A204.1 (cell line): ENCODE measurements at regions not wholly inside any gene's neighbourhood (a gene's known extent, or its start where the extent isn't known, plus 50 kb on each side); places are given as distances from the start of the nearest gene placed in this dataset.

Experiments
- FAIRE-seq: peaks from 2 replicates; lab custom pipeline; 2012; peaks lifted over from hg19 to GRCh38; lab: Jason Lieb, UNC

- no peak for FAIRE-seq
Observed at GRCh38 chr15:95567686-95568085, 762.8 kb upstream of the NR2F2 start.

- FAIRE-seq: no peak
Observed at GRCh38 chr15:95574053-95574452, 756.4 kb upstream of the NR2F2 start.

GRCh38 chr15:95577927-95578326 lies 752.6 kb upstream of the NR2F2 start:
- no peak for FAIRE-seq

- FAIRE-seq: no peak
Observed at GRCh38 chr15:95580121-95580520, 750.4 kb upstream of the NR2F2 start.

- no peak for FAIRE-seq
Observed at GRCh38 chr15:95581595-95581994, 748.9 kb upstream of the NR2F2 start.

- FAIRE-seq: no peak
Observed at GRCh38 chr15:95584088-95584487, 746.4 kb upstream of the NR2F2 start.

DNA sequence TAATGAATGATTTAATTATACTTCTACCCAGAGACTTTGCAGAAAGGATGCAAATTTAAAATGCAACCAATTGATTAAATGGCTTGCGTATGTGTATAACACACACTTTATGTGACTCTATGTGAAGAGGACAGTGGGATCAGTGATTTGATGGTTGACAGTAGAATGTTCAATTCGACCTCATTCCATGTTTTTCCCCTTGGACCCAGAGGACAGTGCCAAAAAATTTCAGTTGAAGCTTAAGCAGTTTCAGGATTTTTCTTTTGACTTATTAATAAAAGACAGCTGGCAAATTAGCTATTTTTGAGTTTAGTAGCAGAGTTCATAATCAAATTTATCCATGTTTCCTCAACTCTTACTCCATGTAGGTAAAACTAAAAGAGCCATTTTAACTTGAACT lies 742.4 kb upstream of the NR2F2 start:
- FAIRE-seq: no peak

GRCh38 chr15:95590533-95591044 lies 739.9 kb upstream of the NR2F2 start:
- no peak for FAIRE-seq

DNA sequence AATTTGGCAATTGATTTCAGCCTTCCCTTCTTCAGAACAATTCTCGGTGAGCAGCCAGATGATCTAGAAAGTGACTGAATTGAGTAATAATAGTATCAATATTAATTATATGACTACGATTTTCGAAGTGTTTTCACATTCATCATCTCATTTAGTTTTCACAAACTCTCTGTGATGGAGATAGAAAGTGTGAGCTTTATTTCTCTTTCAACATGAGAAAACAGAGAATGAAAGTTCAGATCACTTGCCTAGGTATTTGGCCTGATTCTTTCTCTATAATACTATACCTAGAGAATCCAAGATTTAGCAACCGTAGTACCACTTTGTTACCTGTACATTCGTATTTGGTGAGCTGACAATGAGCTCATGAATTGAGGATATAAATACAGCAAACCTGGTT lies 739.2 kb upstream of the NR2F2 start:
- FAIRE-seq: no peak

GRCh38 chr15:95591886-95592285 lies 738.6 kb upstream of the NR2F2 start:
- no peak for FAIRE-seq

DNA sequence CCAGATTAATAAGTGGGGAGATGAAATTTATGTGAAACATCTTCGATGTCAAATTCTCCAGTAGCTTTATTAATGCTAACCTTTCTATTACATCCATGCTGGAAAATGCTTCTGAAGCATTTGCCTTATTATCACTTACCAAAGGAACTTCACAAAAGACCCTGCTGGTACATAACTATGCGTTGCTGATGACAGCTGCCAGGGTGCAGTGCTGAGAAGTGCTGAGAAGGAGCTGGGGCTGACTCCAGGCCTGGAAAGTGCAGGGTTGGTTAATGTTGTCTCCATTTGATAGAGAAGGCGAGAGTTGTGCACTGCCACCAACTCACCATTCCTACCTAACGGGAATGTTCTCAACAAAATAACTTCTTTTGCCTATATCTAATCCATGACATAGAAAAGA lies 736.0 kb upstream of the NR2F2 start:
- no peak for FAIRE-seq

DNA sequence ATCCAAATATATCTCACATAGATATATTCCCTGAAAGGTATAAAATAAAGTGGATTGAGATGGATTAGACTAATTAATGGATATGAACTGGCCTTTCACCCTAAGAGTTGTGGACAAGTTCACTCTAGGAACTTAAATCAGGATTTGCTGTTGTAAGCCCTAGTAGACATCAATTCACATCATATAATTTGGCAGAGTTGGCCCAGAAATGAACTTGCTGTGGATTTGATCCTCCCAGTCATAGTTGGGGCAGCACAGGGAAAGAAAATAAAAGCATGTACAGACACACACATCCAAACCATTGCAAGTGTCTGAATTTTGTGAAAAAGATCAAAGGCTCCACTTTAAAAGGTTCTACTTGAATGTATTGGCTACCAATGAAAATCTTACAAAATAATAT lies 734.7 kb upstream of the NR2F2 start:
- no peak for FAIRE-seq

DNA sequence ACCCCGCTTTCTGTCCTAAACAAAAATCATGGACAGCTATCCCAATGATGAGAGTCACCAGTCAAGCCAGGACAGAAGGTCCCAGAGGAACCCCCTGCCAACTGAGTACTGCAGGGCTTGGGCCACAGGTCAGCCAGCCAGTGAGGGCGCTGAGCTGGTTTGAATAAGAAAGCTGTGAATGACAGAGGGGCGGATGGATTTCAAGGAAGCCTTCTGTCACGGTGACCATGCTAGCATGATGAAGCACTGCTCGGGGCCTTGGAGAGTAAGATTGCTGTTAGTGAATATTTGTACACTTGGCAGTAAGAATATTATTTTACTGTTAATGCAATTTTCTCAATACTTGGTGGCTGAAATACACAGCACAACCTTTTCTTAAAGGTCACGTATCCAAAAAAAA lies 734.0 kb upstream of the NR2F2 start:
- FAIRE-seq: no peak

DNA sequence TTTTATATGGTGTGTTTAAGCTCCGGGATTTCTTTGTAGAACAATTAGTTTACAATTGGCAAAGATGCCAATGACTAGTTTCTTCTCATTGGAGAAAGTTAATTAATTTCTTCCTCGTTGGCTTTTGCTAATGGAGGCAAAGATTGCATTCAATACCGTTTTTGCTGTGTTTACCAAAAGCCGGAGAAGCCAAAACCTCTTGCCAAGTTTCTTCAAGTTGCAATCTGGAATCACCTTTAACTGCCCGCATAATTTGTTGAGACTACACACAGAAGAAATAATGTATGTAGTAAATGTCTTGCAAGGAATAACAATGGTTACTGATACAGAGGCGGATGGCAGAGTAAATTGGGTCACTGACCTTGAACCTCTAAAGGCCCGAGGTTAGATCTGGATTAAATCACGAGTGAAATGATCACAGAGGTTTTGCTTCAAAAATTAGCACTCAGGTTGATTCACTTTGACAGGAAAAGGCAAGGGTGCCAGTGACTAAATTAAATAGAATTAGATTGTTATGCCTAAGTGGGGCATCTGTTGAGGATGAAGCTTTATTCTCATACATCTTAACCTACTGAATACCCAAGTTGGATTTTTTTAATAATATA lies 732.1 kb upstream of the NR2F2 start:
- FAIRE-seq: no peak

- FAIRE-seq: no peak
Observed at GRCh38 chr15:95600367-95600766, 730.1 kb upstream of the NR2F2 start.

GRCh38 chr15:95600884-95601283 lies 729.6 kb upstream of the NR2F2 start:
- no peak for FAIRE-seq

- no peak for FAIRE-seq
Observed at GRCh38 chr15:95601525-95601924, 729.0 kb upstream of the NR2F2 start.

DNA sequence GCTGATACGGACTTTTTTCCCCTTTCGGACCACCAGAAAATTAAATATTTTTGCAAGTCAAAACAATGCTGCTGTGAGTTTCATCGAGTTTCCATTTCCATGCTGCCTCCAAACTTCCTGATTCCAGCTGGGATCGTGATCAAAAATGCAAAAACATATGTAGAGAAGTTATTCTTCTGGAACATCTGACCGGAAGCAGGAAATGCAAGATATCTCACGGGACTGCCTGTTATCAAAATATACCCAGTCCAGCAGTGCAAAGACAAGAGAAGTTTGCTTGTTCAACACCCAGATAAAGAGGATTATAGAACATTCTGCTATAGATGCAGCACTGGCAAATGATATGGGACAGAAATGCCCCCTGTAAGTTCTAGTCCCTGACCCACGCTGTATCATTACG lies 726.7 kb upstream of the NR2F2 start:
- no peak for FAIRE-seq

DNA sequence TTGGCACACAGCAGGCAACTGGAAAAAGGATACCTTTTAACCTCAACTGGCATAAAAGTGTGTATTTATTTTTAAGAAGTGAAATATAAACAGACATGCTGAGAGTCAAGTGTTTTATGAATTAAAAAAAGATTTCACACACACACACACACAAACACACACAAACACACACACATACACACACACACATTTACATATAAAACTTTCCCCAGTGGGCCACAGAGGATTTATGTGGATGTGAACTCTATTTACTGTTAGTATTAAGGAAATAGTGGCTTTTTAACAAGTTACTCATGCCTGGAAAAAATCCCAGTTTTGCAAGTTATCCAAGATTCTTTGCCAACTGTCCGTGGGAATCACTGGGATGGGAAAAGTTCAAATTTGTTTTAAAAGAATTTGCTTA lies 725.9 kb upstream of the NR2F2 start:
- no peak for FAIRE-seq

GRCh38 chr15:95605098-95605497 lies 725.4 kb upstream of the NR2F2 start:
- FAIRE-seq: no peak

DNA sequence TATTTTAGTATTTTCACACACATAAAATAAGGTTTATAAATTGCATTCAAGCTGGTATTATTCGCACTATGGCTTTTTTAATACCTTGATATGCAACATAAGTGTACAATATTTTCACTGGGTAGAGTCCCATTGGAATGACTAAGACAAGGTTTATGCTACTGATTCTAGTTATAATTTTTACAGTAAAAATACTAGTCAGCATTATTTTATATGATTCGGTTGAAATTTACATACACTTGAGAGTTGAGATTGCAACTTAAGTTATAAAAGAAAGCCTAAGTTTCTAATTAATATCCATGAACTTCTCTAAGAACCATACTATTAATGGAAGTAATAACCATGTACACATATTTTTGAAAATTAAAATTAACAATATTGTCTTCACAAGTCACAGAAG lies 723.9 kb upstream of the NR2F2 start:
- no peak for FAIRE-seq

DNA sequence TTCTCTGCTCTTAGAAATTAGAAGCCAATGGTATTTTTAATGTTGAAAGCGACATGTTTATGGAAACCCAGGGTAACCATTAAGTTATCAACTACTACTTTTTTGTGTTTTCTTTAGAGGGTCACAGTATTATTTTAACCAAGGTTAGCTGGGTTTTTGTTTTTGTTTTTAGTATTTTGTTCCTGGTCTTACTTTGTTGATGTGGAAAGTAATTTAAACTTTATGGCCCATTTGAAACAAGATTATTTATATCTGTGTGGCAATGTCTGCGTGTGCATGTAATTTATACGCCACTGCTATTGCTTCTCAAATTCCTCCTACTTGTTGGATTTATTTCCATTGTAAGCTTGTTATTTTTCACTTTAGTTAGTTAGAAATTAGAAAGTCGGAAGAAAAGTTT lies 722.1 kb upstream of the NR2F2 start:
- no peak for FAIRE-seq

- FAIRE-seq: no peak
Observed at GRCh38 chr15:95609096-95609495, 721.4 kb upstream of the NR2F2 start.

DNA sequence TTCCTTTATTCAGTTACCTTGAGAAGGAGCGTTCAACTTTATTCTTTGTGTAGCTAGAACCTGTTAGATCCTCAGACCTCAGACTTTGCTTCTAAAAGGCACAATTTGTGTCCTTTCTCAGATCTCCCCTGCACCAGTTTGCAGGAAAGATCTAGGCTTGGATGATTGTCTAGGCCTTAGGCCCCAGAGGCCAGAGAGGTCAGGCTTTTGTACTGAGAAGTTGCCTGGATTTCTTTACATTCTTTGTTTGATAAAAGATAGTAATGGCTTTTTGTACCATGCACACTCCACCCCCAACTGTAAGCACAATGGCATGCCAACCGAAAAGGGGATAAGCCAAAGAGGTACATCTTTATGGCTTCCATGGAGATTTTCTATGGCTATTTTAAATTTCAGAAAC lies 719.6 kb upstream of the NR2F2 start:
- FAIRE-seq: no peak

DNA sequence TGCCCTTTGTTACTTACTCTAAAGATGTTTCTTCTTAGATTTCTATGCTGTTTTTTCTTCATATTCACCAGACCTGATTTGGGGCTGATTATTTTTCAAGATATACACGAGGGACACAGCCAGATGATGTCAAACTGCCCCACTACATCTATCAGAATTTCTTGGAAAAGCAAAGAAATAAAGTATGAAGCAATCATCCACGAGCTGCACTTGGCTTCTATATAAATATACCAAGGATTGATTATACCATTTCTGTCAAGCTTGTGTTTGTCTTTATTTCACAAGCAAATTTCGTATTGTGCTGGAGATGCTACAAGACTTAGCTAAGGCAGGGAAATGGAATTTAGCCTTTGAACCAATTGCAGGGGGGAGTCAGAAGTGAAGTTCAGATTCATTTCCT lies 715.1 kb upstream of the NR2F2 start:
- no peak for FAIRE-seq
